GM21381 (cell line): ENCODE measurements at regions not wholly inside any gene's neighbourhood (a gene's known extent, or its start where the extent isn't known, plus 50 kb on each side); places are given as distances from the start of the nearest gene placed in this dataset.
A peak's percentile ranks its signal among the peaks of the same experiment; 100 is the strongest.
"Not testable (repeated sequence)": the region's sequence is repeated elsewhere in the genome, so short reads cannot be mapped to it uniquely, and the experiment has no call there.

Experiments
- ATAC-seq: cut with Tn5 transposase; IDR thresholded peaks from one replicate; pipeline ENCODE4 v1.9.1; 2021; ENCODE audit warnings: mild to moderate bottlenecking, moderate library complexity; ENCODE audit not compliant: unreplicated experiment

GRCh38 chr10:90107581-90107980, 406.2 kb downstream of the KIF20B start:
- ATAC-seq: not testable (repeated sequence)

DNA sequence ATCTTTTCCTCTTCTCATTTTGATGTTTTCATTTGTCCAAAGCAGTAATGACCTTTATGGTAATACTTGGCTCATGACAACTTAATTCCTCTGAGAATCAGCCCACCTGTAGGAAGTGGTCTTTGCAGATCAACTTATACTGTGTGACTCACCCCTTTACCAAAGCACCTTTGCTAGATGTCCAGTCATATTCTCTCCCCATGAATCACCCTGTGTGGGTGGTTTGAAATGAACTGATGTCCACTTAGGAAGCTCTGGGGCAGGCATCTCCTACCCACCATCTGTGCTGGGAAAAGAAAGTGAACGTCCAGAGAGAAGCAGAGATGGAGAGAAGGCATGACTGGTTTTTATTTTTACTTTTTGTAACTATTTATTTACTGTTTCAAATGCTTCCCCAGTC, 410.3 kb downstream of the KIF20B start:
- ATAC-seq: no peak

GRCh38 chr10:90112681-90113080, 411.3 kb downstream of the KIF20B start:
- ATAC-seq: no peak

GRCh38 chr10:90118567-90118966, 417.2 kb downstream of the KIF20B start:
- ATAC-seq: not testable (repeated sequence)

GRCh38 chr10:90119631-90120280, 418.4 kb downstream of the KIF20B start:
- not testable (repeated sequence) for ATAC-seq

GRCh38 chr10:90125456-90126255, 424.3 kb downstream of the KIF20B start:
- ATAC-seq: no peak

- no peak for ATAC-seq
These were observed 424.8 kb downstream of the KIF20B start for GRCh38 chr10:90126256-90126595.

GRCh38 chr10:90130321-90131086, 429.1 kb downstream of the KIF20B start:
- peak; percentile 58 for ATAC-seq

DNA sequence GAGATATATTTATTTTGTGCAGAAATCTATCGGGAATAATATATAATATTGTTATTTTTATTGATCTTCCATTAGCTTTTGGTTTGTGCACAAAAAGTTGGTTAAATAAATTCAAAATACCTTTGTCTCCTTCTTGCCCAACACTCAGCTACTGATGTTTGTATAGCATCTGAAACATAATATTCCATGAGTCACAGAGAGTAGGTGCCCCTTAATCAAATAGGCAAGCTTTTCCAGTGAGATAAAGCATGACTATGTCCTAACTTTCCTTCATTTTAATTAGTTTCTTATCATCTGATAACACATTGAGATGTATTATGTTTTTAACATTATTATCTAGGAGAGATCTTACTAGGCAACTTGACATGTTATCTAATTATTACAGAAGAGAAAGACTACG, 432.2 kb downstream of the KIF20B start:
- no peak for ATAC-seq

- no peak for ATAC-seq
These were observed 435.4 kb downstream of the KIF20B start for GRCh38 chr10:90136731-90137316.

GRCh38 chr10:90138844-90139243, 437.5 kb downstream of the KIF20B start:
- ATAC-seq: no peak

GRCh38 chr10:90141791-90142190, 440.4 kb downstream of the KIF20B start:
- no peak for ATAC-seq

DNA sequence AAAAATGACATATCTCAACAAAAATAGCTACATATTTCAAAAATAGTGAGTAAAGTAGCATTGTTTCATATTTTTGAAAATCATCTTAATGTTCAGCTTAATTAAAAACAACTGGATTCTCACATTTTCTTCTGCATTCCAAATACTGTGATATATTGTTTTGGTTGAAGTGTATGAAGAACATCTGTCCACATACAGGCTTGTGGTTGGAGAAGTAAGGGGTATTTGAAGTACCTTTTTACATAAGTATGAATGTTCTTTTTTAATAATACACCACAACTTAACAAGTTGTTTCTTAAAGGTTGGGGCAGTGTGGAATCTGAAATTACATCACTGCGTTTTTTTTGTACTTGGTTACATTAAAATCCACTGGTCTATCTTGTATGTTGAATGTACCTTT, 442.5 kb downstream of the KIF20B start:
- ATAC-seq: no peak

GRCh38 chr10:90148116-90148855, 446.9 kb downstream of the KIF20B start:
- no peak for ATAC-seq

DNA sequence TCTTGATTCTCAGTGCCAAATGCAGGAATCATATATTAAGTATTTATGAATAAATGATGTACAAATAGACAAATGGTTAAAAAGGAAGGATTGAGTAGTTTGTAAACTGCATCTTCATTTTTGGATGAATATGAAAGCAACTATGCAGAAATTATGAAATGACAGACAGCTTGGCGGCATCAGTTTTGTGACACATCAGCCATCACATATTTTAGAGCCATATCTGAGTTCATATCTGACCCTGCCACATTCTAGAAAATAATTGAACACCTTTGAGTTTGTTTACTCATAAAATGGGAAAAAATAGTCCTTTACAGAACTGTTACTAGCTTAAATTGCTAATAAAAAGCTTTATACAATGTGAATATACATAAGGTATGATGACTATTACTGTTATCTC, 448.2 kb downstream of the KIF20B start:
- no peak for ATAC-seq

GRCh38 chr10:90162271-90162853, 461.0 kb downstream of the KIF20B start:
- no peak for ATAC-seq

- peak; percentile 89 for ATAC-seq
These were observed 466.0 kb downstream of the KIF20B start for GRCh38 chr10:90167174-90168064.

DNA sequence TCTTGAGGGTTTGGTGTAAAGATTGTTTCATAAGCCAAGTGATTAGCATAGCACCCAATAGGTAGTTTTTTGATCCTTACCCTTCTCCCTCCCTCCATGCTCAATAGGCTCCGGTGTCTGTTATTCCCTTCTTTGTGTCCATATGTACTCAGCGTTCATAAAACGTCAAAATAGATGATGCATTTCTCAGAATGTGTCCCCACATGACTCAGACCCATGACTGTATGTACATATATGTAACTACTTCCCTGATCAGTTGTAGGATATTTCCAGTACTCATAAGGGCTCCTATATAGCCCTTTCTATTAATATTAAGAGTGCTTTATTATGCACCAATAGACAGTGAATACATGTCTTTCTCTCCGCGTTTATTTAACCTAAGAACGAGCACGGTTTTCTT, 466.9 kb downstream of the KIF20B start:
- ATAC-seq: no peak

DNA sequence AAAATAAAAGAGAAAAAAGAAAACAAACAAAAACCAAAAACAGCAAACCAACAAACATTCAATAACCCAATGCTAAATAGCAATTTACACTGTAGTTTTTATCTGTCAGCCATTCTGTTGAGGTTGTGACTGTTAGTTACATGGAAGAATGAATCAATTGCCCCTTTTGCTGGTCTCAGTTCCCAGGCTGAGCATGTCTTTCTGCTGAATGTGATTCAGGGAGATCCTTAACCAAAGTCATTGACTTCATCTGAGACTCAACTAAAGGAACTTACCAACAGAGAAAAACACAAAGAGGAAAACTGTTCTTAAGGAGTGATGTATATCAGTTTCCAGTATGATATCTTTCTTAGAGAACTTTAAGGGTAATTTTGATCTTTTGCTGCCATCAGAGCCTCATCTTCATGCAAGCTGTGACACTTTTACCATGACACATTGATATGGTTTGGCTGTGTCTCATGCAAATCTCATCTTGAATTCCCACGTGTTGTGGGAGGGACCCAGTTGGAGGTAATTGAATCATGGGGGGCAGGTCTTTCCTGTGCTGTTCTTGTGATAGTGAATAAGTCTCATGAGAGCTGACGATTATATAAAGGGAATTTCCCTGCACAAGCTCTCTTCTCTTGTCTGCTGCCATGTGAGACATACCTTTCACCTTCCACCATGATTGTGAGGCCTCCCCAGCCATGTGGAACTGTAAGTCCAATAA, 469.8 kb downstream of the KIF20B start:
- ATAC-seq: no peak
